ENCODE measurements at regions not wholly inside any gene's neighbourhood (a gene's known extent, or its start where the extent isn't known, plus 50 kb on each side); places are given as distances from the start of the nearest gene placed in this dataset.

GRCh38 chrX:1059576-1060561 is 152.6 kb downstream of the CRLF2 start:
- TF ChIP-seq CTCF (IDR thresholded peaks at IDR 0.05) = no peak
- TF ChIP-seq POLR2A (IDR thresholded peaks at IDR 0.05) = no peak
- no peak for TF ChIP-seq POLR2AphosphoS5 (IDR thresholded peaks at IDR 0.05)
